ENCODE measurements at regions not wholly inside any gene's neighbourhood (a gene's known extent, or its start where the extent isn't known, plus 50 kb on each side); places are given as distances from the start of the nearest gene placed in this dataset.

- Histone ChIP-seq H3K27me3 (ENCODE audit: control insufficient read depth, insufficient read depth, low read length) (no peaks in the 10 kb centered on the region), H3K27ac (ENCODE audit: low read depth in 2 of 2, low read length in 2 of 2) (no peak overlapping the region), H3K9ac (ENCODE audit: low read length in 3 of 3) (no peak overlapping the region), H3K36me3 (ENCODE audit: control insufficient read depth in 2 of 3, insufficient read depth in 3 of 3, low read length in 3 of 3) (no peaks in the 10 kb centered on the region), H3K4me3 (ENCODE audit: low read length in 3 of 3) (no peak overlapping the region), H3K9me3 (ENCODE audit: control insufficient read depth in 2 of 3, insufficient read depth in 1 of 3, low read length in 3 of 3) (no peaks in the 10 kb centered on the region), H3K4me1 (ENCODE audit: control insufficient read depth in 2 of 3, insufficient read depth in 2 of 3, low read depth in 1 of 3, low read length in 3 of 3) (no peaks in the 10 kb centered on the region)
- FAIRE-seq (no peak), DNase-seq (no peak)
- no peak for TF ChIP-seq CTCF (IDR thresholded peaks at IDR 0.05; ENCODE audit: borderline replicate concordance, extremely low read depth, insufficient read depth)
- intact Hi-C loops (cut with DNase I): no loop called here
These were observed 400.9 kb upstream of the SMIM21 start for GRCh38 chr18:75828379-75828778.

- intact Hi-C loops (cut with DNase I): no loop called here
- Histone ChIP-seq H3K27me3 (ENCODE audit: control insufficient read depth, insufficient read depth, low read length) (no peaks in the 10 kb centered on the region), H3K36me3 (ENCODE audit: control insufficient read depth in 2 of 3, insufficient read depth in 3 of 3, low read length in 3 of 3) (no peaks in the 10 kb centered on the region), H3K4me1 (ENCODE audit: control insufficient read depth in 2 of 3, insufficient read depth in 2 of 3, low read depth in 1 of 3, low read length in 3 of 3) (no peaks in the 10 kb centered on the region), H3K27ac (ENCODE audit: low read depth in 2 of 2, low read length in 2 of 2) (no peak overlapping the region), H3K9me3 (ENCODE audit: control insufficient read depth in 2 of 3, insufficient read depth in 1 of 3, low read length in 3 of 3) (no peaks in the 10 kb centered on the region), H3K4me3 (ENCODE audit: low read length in 3 of 3) (no peak overlapping the region), H3K9ac (ENCODE audit: low read length in 3 of 3) (no peak overlapping the region)
- FAIRE-seq (no peak), DNase-seq (no peak)
- TF ChIP-seq CTCF (IDR thresholded peaks at IDR 0.05; ENCODE audit: borderline replicate concordance, extremely low read depth, insufficient read depth): no peak
These were observed 400.3 kb upstream of the SMIM21 start for GRCh38 chr18:75827751-75828287.

DNA sequence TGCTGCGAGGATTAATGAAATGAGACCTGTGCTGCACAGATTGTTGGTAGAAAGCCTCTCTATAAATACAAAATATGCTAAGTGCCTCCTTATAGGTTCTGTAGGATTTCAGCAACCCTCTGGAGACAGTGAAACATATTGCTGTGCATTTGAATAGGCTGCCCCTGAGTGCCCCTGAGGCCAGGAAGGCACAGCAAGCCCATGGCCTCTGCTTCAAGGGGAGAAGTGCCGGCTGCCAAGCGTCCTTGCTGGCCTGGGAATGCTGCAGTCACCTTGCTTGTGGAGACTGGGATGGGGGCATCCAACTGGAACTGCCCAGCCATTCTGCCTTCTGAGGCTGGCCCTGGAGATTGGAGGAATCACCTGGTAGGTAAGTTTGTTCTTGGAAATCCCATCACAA lies 397.2 kb upstream of the SMIM21 start:
- Histone ChIP-seq H3K27me3 (ENCODE audit: control insufficient read depth, insufficient read depth, low read length) (no peaks in the 10 kb centered on the region), H3K36me3 (ENCODE audit: control insufficient read depth in 2 of 3, insufficient read depth in 3 of 3, low read length in 3 of 3) (no peaks in the 10 kb centered on the region), H3K4me3 (ENCODE audit: low read length in 3 of 3) (no peak overlapping the region), H3K27ac (ENCODE audit: low read depth in 2 of 2, low read length in 2 of 2) (no peak overlapping the region), H3K4me1 (ENCODE audit: control insufficient read depth in 2 of 3, insufficient read depth in 2 of 3, low read depth in 1 of 3, low read length in 3 of 3) (no peaks in the 10 kb centered on the region), H3K9me3 (ENCODE audit: control insufficient read depth in 2 of 3, insufficient read depth in 1 of 3, low read length in 3 of 3) (no peaks in the 10 kb centered on the region), H3K9ac (ENCODE audit: low read length in 3 of 3) (no peak overlapping the region)
- DNase-seq: no peak
- FAIRE-seq: no peak
- TF ChIP-seq CTCF (IDR thresholded peaks at IDR 0.05; ENCODE audit: borderline replicate concordance, extremely low read depth, insufficient read depth): no peak
- intact Hi-C loops (cut with DNase I): no loop called here

- intact Hi-C loops (cut with DNase I): no loop called here
- no peaks in the 10 kb centered on the region for H3K9me3 ChIP-seq (ENCODE audit: control insufficient read depth in 2 of 3, insufficient read depth in 1 of 3, low read length in 3 of 3)
- H3K27me3 ChIP-seq (ENCODE audit: control insufficient read depth, insufficient read depth, low read length): no peaks in the 10 kb centered on the region
- DNase-seq (peak in 2 of 5 donors; percentile 58 to 61), FAIRE-seq (no peak)
- H3K4me3 ChIP-seq (ENCODE audit: low read length in 3 of 3): no peak overlapping the region
- H3K9ac ChIP-seq (ENCODE audit: low read length in 3 of 3): no peak overlapping the region
- no peak for TF ChIP-seq CTCF (IDR thresholded peaks at IDR 0.05; ENCODE audit: borderline replicate concordance, extremely low read depth, insufficient read depth)
- H3K27ac ChIP-seq (ENCODE audit: low read depth in 2 of 2, low read length in 2 of 2): no peak overlapping the region
- H3K36me3 ChIP-seq (ENCODE audit: control insufficient read depth in 2 of 3, insufficient read depth in 3 of 3, low read length in 3 of 3): no peaks in the 10 kb centered on the region
- no peaks in the 10 kb centered on the region for H3K4me1 ChIP-seq (ENCODE audit: control insufficient read depth in 2 of 3, insufficient read depth in 2 of 3, low read depth in 1 of 3, low read length in 3 of 3)
These were observed 396.0 kb upstream of the SMIM21 start for GRCh38 chr18:75823471-75823870.

Measured in kidney (tissue), 13 donors.